ENCODE measurements at regions not wholly inside any gene's neighbourhood (a gene's known extent, or its start where the extent isn't known, plus 50 kb on each side); places are given as distances from the start of the nearest gene placed in this dataset.

- no peak for TF ChIP-seq AFF4 (CRISPR knock-in tag; IDR thresholded peaks at IDR 0.05; ENCODE audit: borderline replicate concordance)
- no peak for TF ChIP-seq PREB (CRISPR knock-in tag; IDR thresholded peaks at IDR 0.05; ENCODE audit: borderline replicate concordance)
- no peak for TF ChIP-seq STAT6 (CRISPR knock-in tag; conservative IDR thresholded peaks at IDR 0.05; ENCODE audit: low read depth)
- TF ChIP-seq USF2 (CRISPR knock-in tag; IDR thresholded peaks at IDR 0.05) = no peak
- TF ChIP-seq SMAD4 (CRISPR knock-in tag; IDR thresholded peaks at IDR 0.05) = no peak
- TF ChIP-seq CREM (CRISPR knock-in tag; IDR thresholded peaks at IDR 0.05) = no peak
- no peak for TF ChIP-seq ZNF512 (CRISPR knock-in tag; IDR thresholded peaks at IDR 0.05; ENCODE audit: borderline replicate concordance)
- no peak for TF ChIP-seq ZNF138 (CRISPR knock-in tag; conservative IDR thresholded peaks at IDR 0.05)
- no peak for TF ChIP-seq CBFB (CRISPR knock-in tag; IDR thresholded peaks at IDR 0.05; ENCODE audit: low read depth)
- no peak for TF ChIP-seq FOXK1 (CRISPR knock-in tag; IDR thresholded peaks at IDR 0.05)
- TF ChIP-seq NFE2L1 (CRISPR knock-in tag; IDR thresholded peaks at IDR 0.05) = no peak
- no peak for TF ChIP-seq TEAD4 (CRISPR knock-in tag; IDR thresholded peaks at IDR 0.05)
- TF ChIP-seq JAZF1 (CRISPR knock-in tag; IDR thresholded peaks at IDR 0.05) = no peak
Measured at GRCh38 chr1:90296327-90296726, 301.4 kb downstream of the ZNF326 start (continued).

GRCh38 chr1:90295534-90295933 lies 300.6 kb downstream of the ZNF326 start:
- no peak overlapping the region for H3K4me3 Mint-ChIP-seq
- no peak overlapping the region for H3K27ac Mint-ChIP-seq
- ATAC-seq (no peak), DNase-seq (ENCODE audit: low spot score) (no peak)
- peaks cover 4% of the 10 kb centered on the region; the same call in 1 of the 2 replicates for H3K4me1 Mint-ChIP-seq
- CTCF ChIA-PET = no interaction called here
- H3K36me3 Mint-ChIP-seq = no peaks in the 10 kb centered on the region
- no peaks in the 10 kb centered on the region for H3K27me3 Mint-ChIP-seq (ENCODE audit: low read depth)
- TF ChIP-seq ZSCAN18 (CRISPR knock-in tag; IDR thresholded peaks at IDR 0.05) (no peak), NR3C1 (CRISPR knock-in tag; conservative IDR thresholded peaks at IDR 0.05; ENCODE audit: low read depth) (no peak), ZNF532 (CRISPR knock-in tag; IDR thresholded peaks at IDR 0.05; ENCODE audit: borderline replicate concordance) (no peak), ZNF671 (CRISPR knock-in tag; IDR thresholded peaks at IDR 0.05) (no peak)
- peaks cover 4% of the 10 kb centered on the region; the same call in 1 of the 2 replicates for H3K9me3 Mint-ChIP-seq
- POLR2A ChIA-PET = no interaction called here

Measured in WTC11 (cell line).